MCF 10A (cell line): ENCODE measurements at regions not wholly inside any gene's neighbourhood (a gene's known extent, or its start where the extent isn't known, plus 50 kb on each side); places are given as distances from the start of the nearest gene placed in this dataset.

Source experiments
- BruUV-seq: library from RNA; stranded (reverse); fragments of 400-500 nt; replicated peaks from 2 replicates; lab custom pipeline; 2021; lab: Mats Ljungman, UMichigan
- CTCF ChIA-PET: fragments of 300-600 bp; sonication (Branson Sonifier 250); formaldehyde crosslinking; extraction: SDS; loops from one replicate; lab custom pipeline; 2021; ENCODE audit warnings: antibody characterized with exemption, inconsistent platforms; lab: Yijun Ruan, JAX
- POLR2A ChIA-PET: fragments of 300-600, 350-650 bp; sonication (Branson Sonifier 250); formaldehyde crosslinking; extraction: SDS; loops from one replicate; lab custom pipeline; 2020; ENCODE audit warnings: antibody characterized with exemption, inconsistent platforms; lab: Yijun Ruan, JAX
- DNase-seq: peaks from one replicate; pipeline ENCODE4 v3.0.0-alpha.2; 2018; ENCODE audit not compliant: unreplicated experiment
- H3K27ac Mint-ChIP-seq: one replicate; pipeline ENCODE4 v1.8.0; 2022; ENCODE audit warnings: mild to moderate bottlenecking, low read depth, mixed read lengths; ENCODE audit not compliant: unreplicated experiment
- H3K27me3 Mint-ChIP-seq: one replicate; pipeline ENCODE4 v1.8.0; 2022; ENCODE audit warnings: mixed read lengths; ENCODE audit not compliant: insufficient read depth, unreplicated experiment
- H3K36me3 Mint-ChIP-seq: one replicate; pipeline ENCODE4 v1.8.0; 2022; ENCODE audit warnings: mild to moderate bottlenecking, moderate library complexity, mixed read lengths; ENCODE audit not compliant: insufficient read depth, unreplicated experiment
- H3K4me1 Mint-ChIP-seq: one replicate; pipeline ENCODE4 v1.8.0; 2022; ENCODE audit warnings: mixed read lengths; ENCODE audit not compliant: insufficient read depth, unreplicated experiment
- H3K4me3 Mint-ChIP-seq: one replicate; pipeline ENCODE4 v1.8.0; 2022; ENCODE audit warnings: mild to moderate bottlenecking, moderate library complexity, mixed read lengths; ENCODE audit not compliant: unreplicated experiment
- H3K9me3 Mint-ChIP-seq: one replicate; pipeline ENCODE4 v1.8.0; 2022; ENCODE audit warnings: mixed read lengths; ENCODE audit not compliant: unreplicated experiment
- intact Hi-C: fragments of 100-400 bp; cut with micrococcal nuclease; formaldehyde crosslinking; loops from 2 replicates; pipeline ENCODE4 v1.14.1; 2022
- TF ChIP-seq, protein P1 (sequence below): fragments of 200-600 bp; IDR thresholded peaks from one replicate; pipeline ENCODE4 v1.8.0; 2022; ENCODE audit warnings: antibody characterized with exemption, mild to moderate bottlenecking; ENCODE audit not compliant: unreplicated experiment

DNA sequence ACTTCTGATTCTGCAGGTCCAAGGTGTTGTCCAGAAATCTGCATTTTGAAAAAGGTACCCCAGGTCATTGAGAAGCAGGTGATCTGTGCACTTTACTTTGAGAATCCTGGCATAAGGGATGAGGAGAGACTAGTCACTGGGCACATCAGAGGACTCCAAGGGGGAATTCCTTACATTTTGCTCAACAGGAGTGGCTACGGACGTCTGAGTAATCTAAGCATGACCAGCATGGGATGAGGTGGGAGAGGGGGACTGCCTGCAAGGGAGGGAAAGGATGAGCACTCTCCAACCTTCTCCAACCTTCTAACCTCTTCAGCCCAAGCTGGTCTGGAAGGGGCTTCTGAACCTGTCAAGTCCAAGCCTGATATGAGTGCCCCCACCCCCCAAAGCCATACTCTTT is 55.5 kb downstream of the MARCHF4 start:
- TF ChIP-seq, protein P1, sequence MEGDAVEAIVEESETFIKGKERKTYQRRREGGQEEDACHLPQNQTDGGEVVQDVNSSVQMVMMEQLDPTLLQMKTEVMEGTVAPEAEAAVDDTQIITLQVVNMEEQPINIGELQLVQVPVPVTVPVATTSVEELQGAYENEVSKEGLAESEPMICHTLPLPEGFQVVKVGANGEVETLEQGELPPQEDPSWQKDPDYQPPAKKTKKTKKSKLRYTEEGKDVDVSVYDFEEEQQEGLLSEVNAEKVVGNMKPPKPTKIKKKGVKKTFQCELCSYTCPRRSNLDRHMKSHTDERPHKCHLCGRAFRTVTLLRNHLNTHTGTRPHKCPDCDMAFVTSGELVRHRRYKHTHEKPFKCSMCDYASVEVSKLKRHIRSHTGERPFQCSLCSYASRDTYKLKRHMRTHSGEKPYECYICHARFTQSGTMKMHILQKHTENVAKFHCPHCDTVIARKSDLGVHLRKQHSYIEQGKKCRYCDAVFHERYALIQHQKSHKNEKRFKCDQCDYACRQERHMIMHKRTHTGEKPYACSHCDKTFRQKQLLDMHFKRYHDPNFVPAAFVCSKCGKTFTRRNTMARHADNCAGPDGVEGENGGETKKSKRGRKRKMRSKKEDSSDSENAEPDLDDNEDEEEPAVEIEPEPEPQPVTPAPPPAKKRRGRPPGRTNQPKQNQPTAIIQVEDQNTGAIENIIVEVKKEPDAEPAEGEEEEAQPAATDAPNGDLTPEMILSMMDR, result no peak
- H3K9me3 Mint-ChIP-seq, result no peaks in the 10 kb centered on the region
- no peaks in the 10 kb centered on the region for H3K27me3 Mint-ChIP-seq
- H3K36me3 Mint-ChIP-seq, result no peaks in the 10 kb centered on the region
- DNase-seq, result peak; percentile 41
- intact Hi-C loops, result no loop called here
- no peak overlapping the region for H3K4me3 Mint-ChIP-seq
- CTCF ChIA-PET, result no interaction called here
- BruUV-seq, result no TSS peak
- no peak overlapping the region for H3K27ac Mint-ChIP-seq
- H3K4me1 Mint-ChIP-seq, result peaks cover 7% of the 10 kb centered on the region
- POLR2A ChIA-PET, result interaction anchor here (0.6 kb wide), 1 partner anchor 1864 kb away, joined by 3 read pairs; no protein-coding TSS in a partner anchor

DNA sequence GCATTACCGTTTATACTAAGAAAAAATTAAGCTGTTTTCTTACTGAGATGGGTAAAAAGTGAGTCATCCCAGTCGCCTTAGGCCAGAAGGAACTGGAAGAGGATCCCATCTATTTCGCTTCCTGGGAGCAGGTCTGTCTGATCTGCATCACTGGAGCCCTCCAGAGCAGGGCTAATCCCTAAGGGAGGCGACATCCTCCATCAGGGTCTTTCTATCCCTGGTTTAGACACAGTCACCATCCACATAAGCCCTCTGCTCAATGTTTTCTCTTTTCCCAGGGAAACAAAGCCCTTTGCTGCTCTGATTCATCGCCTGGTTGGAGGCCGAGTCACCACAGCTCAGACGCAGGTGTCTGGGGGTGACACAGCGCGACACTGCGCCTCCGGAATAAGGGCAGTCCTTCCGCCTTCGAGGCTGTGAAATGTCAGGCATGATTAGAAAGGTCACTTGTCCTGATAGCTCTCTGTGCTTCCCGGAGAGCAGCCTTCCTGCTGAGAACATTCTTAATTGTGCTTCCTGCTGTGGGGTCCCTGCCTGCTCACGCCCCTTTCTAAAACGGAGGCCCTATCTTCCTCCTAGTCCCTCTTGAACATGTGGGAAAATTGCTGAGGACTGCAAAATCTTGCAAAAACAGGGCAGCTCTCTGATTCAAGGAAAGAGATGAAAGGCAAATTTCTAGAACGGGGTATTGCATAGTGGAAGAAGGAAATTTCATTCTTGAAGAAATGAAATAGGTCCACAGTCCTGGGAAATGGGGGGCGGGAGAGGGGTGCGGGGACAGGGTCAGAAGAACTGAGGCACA is 56.3 kb downstream of the MARCHF4 start:
- peaks cover 7% of the 10 kb centered on the region for H3K4me1 Mint-ChIP-seq
- no TSS peak for BruUV-seq
- intact Hi-C loops, result no loop called here
- TF ChIP-seq, protein P1, result no peak
- POLR2A ChIA-PET, result interaction anchor here (1.0 kb wide), 1 partner anchor 14 kb away, joined by 3 read pairs; no protein-coding TSS in a partner anchor
- H3K27ac Mint-ChIP-seq, result no peak overlapping the region
- H3K4me3 Mint-ChIP-seq, result no peak overlapping the region
- no peaks in the 10 kb centered on the region for H3K27me3 Mint-ChIP-seq
- DNase-seq, result peak; percentile 69
- no peaks in the 10 kb centered on the region for H3K36me3 Mint-ChIP-seq
- no peaks in the 10 kb centered on the region for H3K9me3 Mint-ChIP-seq
- CTCF ChIA-PET, result interaction anchor here (0.6 kb wide), 1 partner anchor 18 kb away, joined by 3 read pairs; no protein-coding TSS in a partner anchor

DNA sequence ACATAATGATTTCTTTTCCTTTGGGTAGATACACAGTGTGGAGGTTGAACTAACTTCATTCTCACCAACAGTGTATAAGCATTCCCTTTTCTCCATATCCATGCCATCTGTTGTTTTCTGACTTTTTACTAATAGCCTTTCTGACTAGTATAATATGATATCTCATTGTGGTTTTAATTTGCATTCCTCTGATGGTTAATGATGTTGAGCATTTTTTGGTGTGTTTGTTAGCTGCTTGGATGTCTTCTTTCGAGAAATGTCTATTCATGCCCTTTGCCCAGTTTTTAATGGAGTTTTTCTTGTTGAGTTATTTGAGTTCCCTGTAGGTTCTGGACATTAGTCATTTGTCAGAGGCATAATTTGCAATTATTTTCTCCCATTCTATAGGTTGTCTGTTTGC is 59.8 kb downstream of the MARCHF4 start:
- ChIA-PET POLR2A (no interaction called here), CTCF (no interaction called here)
- TF ChIP-seq, protein P1, result no peak
- no peak overlapping the region for H3K27ac Mint-ChIP-seq
- H3K36me3 Mint-ChIP-seq, result no peaks in the 10 kb centered on the region
- no peaks in the 10 kb centered on the region for H3K27me3 Mint-ChIP-seq
- BruUV-seq, result no TSS peak
- H3K4me3 Mint-ChIP-seq, result no peak overlapping the region
- peaks cover 7% of the 10 kb centered on the region for H3K4me1 Mint-ChIP-seq
- no peak for DNase-seq
- intact Hi-C loops, result no loop called here
- no peaks in the 10 kb centered on the region for H3K9me3 Mint-ChIP-seq

- TF ChIP-seq, protein P1, result no peak
- POLR2A ChIA-PET, result no interaction called here
- DNase-seq, result no peak
- intact Hi-C loops, result no loop called here
- CTCF ChIA-PET, result interaction anchor here (0.5 kb wide), 1 partner anchor 166 kb away, joined by 4 read pairs; no protein-coding TSS in a partner anchor
- Mint-ChIP-seq H3K9me3 (no peaks in the 10 kb centered on the region), H3K4me1 (no peaks in the 10 kb centered on the region), H3K27me3 (no peaks in the 10 kb centered on the region), H3K27ac (no peak overlapping the region), H3K36me3 (no peaks in the 10 kb centered on the region), H3K4me3 (no peak overlapping the region)
- BruUV-seq, result no TSS peak
These were observed 63.7 kb downstream of the MARCHF4 start for GRCh38 chr2:216308576-216308975.
